ENCODE measurements at regions not wholly inside any gene's neighbourhood (a gene's known extent, or its start where the extent isn't known, plus 50 kb on each side); places are given as distances from the start of the nearest gene placed in this dataset.

DNA sequence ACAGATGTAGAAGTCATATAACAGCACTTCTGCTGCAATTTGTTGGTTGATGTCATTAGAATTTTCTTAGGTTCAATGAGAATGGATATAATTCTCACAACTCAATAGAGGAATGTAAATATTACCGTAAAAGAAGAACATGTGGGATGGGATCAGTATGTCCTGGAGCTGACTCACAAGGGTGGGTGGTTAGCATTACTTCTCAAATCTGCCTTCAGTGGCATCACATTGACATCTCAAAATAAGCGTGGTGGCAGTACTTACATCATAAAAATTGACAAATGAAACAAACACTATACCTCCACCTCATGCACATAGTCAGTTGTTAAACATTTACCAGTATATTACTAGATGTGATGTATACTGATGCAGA is 1068.0 kb upstream of the CADM2 start:
- H3K27ac ChIP-seq (ENCODE audit: extremely low read depth, low read depth, low read length) = no peak overlapping the region
- WGBS (ENCODE audit: insufficient coverage, low coverage, missing lambda C conversion rate) = 0% methylated on average over 2 of the region's 2 CpGs
- ChIA-PET CTCF (ENCODE audit: low intra/inter-chr PET ratio) (no interaction called here), POLR2A (no interaction called here)
- no peaks in the 10 kb centered on the region for H3K9me3 ChIP-seq (replicated peaks; ENCODE audit: control insufficient read depth, insufficient read depth, low read depth, low read length)
- in situ Hi-C loops (cut with MboI) = no loop called here
- intact Hi-C loops (cut with micrococcal nuclease) = no loop called here
- no peaks in the 10 kb centered on the region for H3K36me3 ChIP-seq (ENCODE audit: control insufficient read depth, insufficient read depth, low read length)
- ATAC-seq (no peak), FAIRE-seq (no peak), DNase-seq (ENCODE audit: extremely low read depth in 1 of 4, low spot score in 3 of 4) (no peak)
- no peak overlapping the region for H2AFZ ChIP-seq (ENCODE audit: low read depth, low read length)
- no peaks in the 10 kb centered on the region for H4K20me1 ChIP-seq (replicated peaks; ENCODE audit: control insufficient read depth, insufficient read depth, low read length)
- TF ChIP-seq TCFL5 (CRISPR knock-in tag; conservative IDR thresholded peaks at IDR 0.05) (no peak), RBM17 (IDR thresholded peaks at IDR 0.05; ENCODE audit: borderline replicate concordance, low read depth, low read length) (no peak), NCOA4 (IDR thresholded peaks at IDR 0.05; ENCODE audit: partially characterized antibody) (no peak), ARHGAP35 (IDR thresholded peaks at IDR 0.05; ENCODE audit: partially characterized antibody) (no peak), XRCC3 (IDR thresholded peaks at IDR 0.05) (no peak), TCF15 (CRISPR knock-in tag; IDR thresholded peaks at IDR 0.05) (no peak), HCFC1 (IDR thresholded peaks at IDR 0.05; ENCODE audit: low read depth, low read length) (no peak), CTBP1 (IDR thresholded peaks at IDR 0.05; ENCODE audit: borderline replicate concordance) (no peak)
- no peaks in the 10 kb centered on the region for H3K9me1 ChIP-seq (ENCODE audit: control insufficient read depth, insufficient read depth, low read length)
- no peak overlapping the region for H3K4me2 ChIP-seq (ENCODE audit: insufficient read depth, low read length)
- BruUV-seq (replicated peaks) = no TSS peak
- H3K4me1 ChIP-seq (replicated peaks in 1 of 2; ENCODE audit: control insufficient read depth in 2 of 2, insufficient read depth in 2 of 2, low read length in 2 of 2) = no peaks in the 10 kb centered on the region
- H3K4me3 ChIP-seq = no peak overlapping the region
- no peaks in the 10 kb centered on the region for H3K79me2 ChIP-seq (ENCODE audit: control insufficient read depth, insufficient read depth, low read length)
- H3K27me3 ChIP-seq (ENCODE audit: control insufficient read depth in 2 of 2, insufficient read depth in 2 of 2, low read length in 2 of 2) = no peaks in the 10 kb centered on the region
- H3K9ac ChIP-seq (ENCODE audit: insufficient read depth in 1 of 2, low read depth in 2 of 2, low read length in 2 of 2) = no peak overlapping the region

GRCh38 chr3:83894223-83894622 is 1064.6 kb upstream of the CADM2 start:
- Histone ChIP-seq H3K9ac (ENCODE audit: insufficient read depth in 1 of 2, low read depth in 2 of 2, low read length in 2 of 2) (no peak overlapping the region), H3K79me2 (ENCODE audit: control insufficient read depth, insufficient read depth, low read length) (no peaks in the 10 kb centered on the region), H2AFZ (ENCODE audit: low read depth, low read length) (no peak overlapping the region), H3K9me1 (ENCODE audit: control insufficient read depth, insufficient read depth, low read length) (no peaks in the 10 kb centered on the region), H3K4me3 (no peak overlapping the region), H3K27me3 (ENCODE audit: control insufficient read depth in 2 of 2, insufficient read depth in 2 of 2, low read length in 2 of 2) (no peaks in the 10 kb centered on the region), H3K27ac (ENCODE audit: extremely low read depth, low read depth, low read length) (no peak overlapping the region), H4K20me1 (replicated peaks; ENCODE audit: control insufficient read depth, insufficient read depth, low read length) (no peaks in the 10 kb centered on the region), H3K4me2 (ENCODE audit: insufficient read depth, low read length) (no peak overlapping the region), H3K9me3 (replicated peaks; ENCODE audit: control insufficient read depth, insufficient read depth, low read depth, low read length) (no peaks in the 10 kb centered on the region), H3K36me3 (ENCODE audit: control insufficient read depth, insufficient read depth, low read length) (no peaks in the 10 kb centered on the region), H3K4me1 (replicated peaks in 1 of 2; ENCODE audit: control insufficient read depth in 2 of 2, insufficient read depth in 2 of 2, low read length in 2 of 2) (no peaks in the 10 kb centered on the region)
- ChIA-PET CTCF (ENCODE audit: low intra/inter-chr PET ratio) (no interaction called here), POLR2A (no interaction called here)
- intact Hi-C loops (cut with micrococcal nuclease) = no loop called here
- 0% methylated on average over 2 of the region's 2 CpGs for WGBS (ENCODE audit: insufficient coverage, low coverage, missing lambda C conversion rate)
- in situ Hi-C loops (cut with MboI) = no loop called here
- DNase-seq (ENCODE audit: extremely low read depth in 1 of 4, low spot score in 3 of 4) (no peak), FAIRE-seq (no peak), ATAC-seq (no peak)
- no TSS peak for BruUV-seq (replicated peaks)
- TF ChIP-seq, protein P1, sequence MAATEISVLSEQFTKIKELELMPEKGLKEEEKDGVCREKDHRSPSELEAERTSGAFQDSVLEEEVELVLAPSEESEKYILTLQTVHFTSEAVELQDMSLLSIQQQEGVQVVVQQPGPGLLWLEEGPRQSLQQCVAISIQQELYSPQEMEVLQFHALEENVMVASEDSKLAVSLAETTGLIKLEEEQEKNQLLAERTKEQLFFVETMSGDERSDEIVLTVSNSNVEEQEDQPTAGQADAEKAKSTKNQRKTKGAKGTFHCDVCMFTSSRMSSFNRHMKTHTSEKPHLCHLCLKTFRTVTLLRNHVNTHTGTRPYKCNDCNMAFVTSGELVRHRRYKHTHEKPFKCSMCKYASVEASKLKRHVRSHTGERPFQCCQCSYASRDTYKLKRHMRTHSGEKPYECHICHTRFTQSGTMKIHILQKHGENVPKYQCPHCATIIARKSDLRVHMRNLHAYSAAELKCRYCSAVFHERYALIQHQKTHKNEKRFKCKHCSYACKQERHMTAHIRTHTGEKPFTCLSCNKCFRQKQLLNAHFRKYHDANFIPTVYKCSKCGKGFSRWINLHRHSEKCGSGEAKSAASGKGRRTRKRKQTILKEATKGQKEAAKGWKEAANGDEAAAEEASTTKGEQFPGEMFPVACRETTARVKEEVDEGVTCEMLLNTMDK (IDR thresholded peaks at IDR 0.05; ENCODE audit: borderline replicate concordance, insufficient read depth, low read depth, low read length, poor library complexity, severe bottlenecking) = no peak
- no peak for TF ChIP-seq ZZZ3 (IDR thresholded peaks at IDR 0.05)
- TF ChIP-seq TGIF2 (CRISPR knock-in tag; IDR thresholded peaks at IDR 0.05) = no peak
- no peak for TF ChIP-seq ZNF212 (CRISPR knock-in tag; IDR thresholded peaks at IDR 0.05)
- TF ChIP-seq, protein P2, sequence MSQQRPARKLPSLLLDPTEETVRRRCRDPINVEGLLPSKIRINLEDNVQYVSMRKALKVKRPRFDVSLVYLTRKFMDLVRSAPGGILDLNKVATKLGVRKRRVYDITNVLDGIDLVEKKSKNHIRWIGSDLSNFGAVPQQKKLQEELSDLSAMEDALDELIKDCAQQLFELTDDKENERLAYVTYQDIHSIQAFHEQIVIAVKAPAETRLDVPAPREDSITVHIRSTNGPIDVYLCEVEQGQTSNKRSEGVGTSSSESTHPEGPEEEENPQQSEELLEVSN (IDR thresholded peaks at IDR 0.05; ENCODE audit: borderline replicate concordance in 1 of 2, extremely low read depth in 1 of 2, insufficient read depth in 1 of 2, insufficient read length in 1 of 2, low read depth in 1 of 2, low read length in 1 of 2, poor library complexity in 1 of 2, severe bottlenecking in 1 of 2) = no peak

All from K562 (cell line).